EH (cell line): ENCODE measurements at regions not wholly inside any gene's neighbourhood (a gene's known extent, or its start where the extent isn't known, plus 50 kb on each side); places are given as distances from the start of the nearest gene placed in this dataset.
A peak's percentile ranks its signal among the peaks of the same experiment; 100 is the strongest.

Source experiments
- DNase-seq: peaks from one replicate; pipeline ENCODE4 v3.0.0-alpha.2; 2015; ENCODE audit warnings: low read depth

- DNase-seq, result no peak
Measured at GRCh38 chr1:78424720-78425119, 66.1 kb upstream of the PTGFR start.

GRCh38 chr1:78426408-78426807, 64.4 kb upstream of the PTGFR start:
- no peak for DNase-seq

- DNase-seq, result no peak
Measured at GRCh38 chr1:78427506-78427905, 63.3 kb upstream of the PTGFR start.

DNA sequence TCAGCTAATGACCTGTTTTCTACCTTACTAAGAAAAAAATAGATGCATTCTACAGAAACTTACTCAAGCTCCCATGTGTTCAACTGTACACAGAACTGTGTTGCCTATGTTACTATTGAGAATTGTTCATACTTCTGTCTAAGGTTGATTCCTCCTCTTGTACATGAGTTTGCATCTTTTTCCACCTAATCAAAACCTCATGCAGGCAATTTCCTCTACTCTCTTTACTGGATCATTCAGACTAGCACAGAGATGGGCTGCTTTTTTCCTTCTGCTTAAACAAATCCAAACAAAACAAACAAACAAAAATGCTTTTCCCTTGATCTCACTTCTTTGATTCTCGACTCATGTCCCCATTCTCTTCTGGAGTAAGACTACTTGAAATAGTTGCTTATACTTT, 58.8 kb upstream of the PTGFR start:
- no peak for DNase-seq

GRCh38 chr1:78434351-78434750, 56.4 kb upstream of the PTGFR start:
- no peak for DNase-seq

DNA sequence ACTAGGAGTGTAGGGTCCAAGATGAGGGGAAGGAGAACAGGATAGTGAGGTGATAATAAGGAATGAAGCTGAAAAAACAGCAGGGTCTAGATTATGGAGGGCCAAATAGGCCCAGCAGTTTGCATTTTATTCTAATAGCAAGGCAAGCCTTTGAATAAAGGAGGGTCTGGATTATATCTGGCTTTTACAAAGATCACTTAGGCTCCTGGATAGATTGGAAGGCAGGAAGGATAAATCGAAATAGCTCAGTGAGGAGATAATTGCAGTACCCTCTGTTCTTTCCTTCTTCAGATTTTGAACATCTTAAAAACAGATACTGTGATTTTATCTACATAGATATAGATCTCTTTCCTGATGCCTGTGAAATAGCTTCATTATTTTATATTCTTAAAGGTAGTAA, 53.8 kb upstream of the PTGFR start:
- no peak for DNase-seq

DNA sequence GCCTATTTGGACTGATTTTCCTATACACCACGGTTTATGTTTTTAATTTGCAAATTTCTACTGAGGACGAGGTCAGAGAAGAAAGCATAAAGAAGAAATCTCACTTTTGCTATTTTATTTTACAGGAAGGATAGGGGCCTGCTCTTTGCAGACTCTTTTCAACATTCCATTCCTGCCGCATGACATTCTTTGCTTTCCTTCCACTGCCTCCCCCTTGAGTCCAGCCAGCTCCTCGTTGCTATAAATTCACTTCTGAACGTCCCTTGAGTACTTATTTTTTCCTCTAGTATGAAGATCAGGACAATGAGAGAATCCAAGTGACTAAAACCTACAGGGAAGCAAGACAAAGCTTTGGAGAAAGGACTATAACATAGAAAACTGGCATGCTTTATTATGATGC, 53.4 kb upstream of the PTGFR start:
- DNase-seq, result peak; percentile 40

DNA sequence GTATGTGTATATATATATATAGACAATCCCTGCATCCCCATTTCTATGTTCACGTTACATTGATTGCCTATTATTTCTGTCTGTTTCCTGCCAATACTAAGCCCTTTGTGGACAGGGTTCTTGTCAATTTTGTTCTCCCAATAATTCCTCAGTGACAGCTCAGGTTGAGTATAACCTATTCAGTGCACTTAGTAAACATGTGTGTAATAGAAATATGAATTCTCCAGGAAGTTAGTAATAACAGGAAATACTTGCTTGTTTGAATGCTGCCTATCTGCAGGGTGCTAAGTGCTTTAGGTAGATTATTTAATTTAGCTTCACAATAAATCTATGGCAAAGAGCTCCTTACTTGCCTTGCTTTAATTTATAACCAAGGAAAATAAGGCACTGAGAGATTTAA, 52.8 kb upstream of the PTGFR start:
- no peak for DNase-seq

DNA sequence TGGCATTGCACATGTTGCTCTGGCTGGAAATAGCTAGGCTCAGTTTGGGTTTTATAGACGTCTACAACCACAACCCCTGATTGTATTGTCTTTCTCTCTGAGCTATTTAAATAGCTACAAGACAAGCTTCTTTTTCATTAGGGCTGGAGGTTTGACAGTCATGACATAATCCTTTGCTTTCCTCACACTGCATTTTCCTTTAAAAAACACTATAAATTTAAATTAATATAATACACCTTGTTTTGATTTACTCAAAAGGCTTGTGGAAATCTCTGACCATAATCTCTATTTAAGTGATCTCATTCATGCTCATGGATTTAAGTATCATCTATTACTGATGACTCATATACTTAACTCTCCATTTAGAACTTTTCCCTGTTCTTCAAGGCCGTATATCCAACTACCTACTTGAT, 50.4 kb upstream of the PTGFR start:
- DNase-seq, result peak; percentile 60
